SHP77 treated with DMSO at 0.1 percent for 48 hours (cell line): ENCODE measurements at regions not wholly inside any gene's neighbourhood (a gene's known extent, or its start where the extent isn't known, plus 50 kb on each side); places are given as distances from the start of the nearest gene placed in this dataset.

Experiments
- DNase-seq: peaks from one replicate; lab custom pipeline; 2025; lab: John Stamatoyannopoulos, UW

GRCh38 chr10:78186572-78186971 lies 152.9 kb downstream of the RPS24 start:
- no peak for DNase-seq

- no peak for DNase-seq
Measured at GRCh38 chr10:78187371-78187770, 153.7 kb downstream of the RPS24 start.

GRCh38 chr10:78188446-78188845 lies 154.8 kb downstream of the RPS24 start:
- DNase-seq, result no peak

GRCh38 chr10:78190051-78190825 lies 156.6 kb downstream of the RPS24 start:
- no peak for DNase-seq

- DNase-seq, result no peak
Measured at GRCh38 chr10:78191301-78191700, 157.6 kb downstream of the RPS24 start.

GRCh38 chr10:78193189-78193588 lies 159.5 kb downstream of the RPS24 start:
- no peak for DNase-seq

- no peak for DNase-seq
Measured at GRCh38 chr10:78194050-78194449, 160.4 kb downstream of the RPS24 start.

GRCh38 chr10:78194539-78195402 lies 161.1 kb downstream of the RPS24 start:
- no peak for DNase-seq

GRCh38 chr10:78196396-78196795 lies 162.7 kb downstream of the RPS24 start:
- no peak for DNase-seq

GRCh38 chr10:78196964-78197363 lies 163.3 kb downstream of the RPS24 start:
- no peak for DNase-seq

- no peak for DNase-seq
Measured at GRCh38 chr10:78197628-78198272, 164.1 kb downstream of the RPS24 start.

GRCh38 chr10:78199005-78199725 lies 165.5 kb downstream of the RPS24 start:
- DNase-seq, result no peak

- no peak for DNase-seq
Measured at GRCh38 chr10:78199759-78200158, 166.1 kb downstream of the RPS24 start.

- no peak for DNase-seq
Measured at GRCh38 chr10:78200686-78201085, 167.0 kb downstream of the RPS24 start.

GRCh38 chr10:78202386-78202785 lies 168.7 kb downstream of the RPS24 start:
- DNase-seq, result no peak

- no peak for DNase-seq
Measured at GRCh38 chr10:78203915-78204818, 170.5 kb downstream of the RPS24 start.

GRCh38 chr10:78205457-78206016 lies 171.9 kb downstream of the RPS24 start:
- no peak for DNase-seq

GRCh38 chr10:78207216-78207615 lies 173.6 kb downstream of the RPS24 start:
- DNase-seq, result no peak

GRCh38 chr10:78207776-78208175 lies 174.1 kb downstream of the RPS24 start:
- DNase-seq, result no peak

- no peak for DNase-seq
Measured at GRCh38 chr10:78209970-78210369, 176.3 kb downstream of the RPS24 start.

GRCh38 chr10:78210548-78210947 lies 176.9 kb downstream of the RPS24 start:
- no peak for DNase-seq
